ENCODE measurements at regions not wholly inside any gene's neighbourhood (a gene's known extent, or its start where the extent isn't known, plus 50 kb on each side); places are given as distances from the start of the nearest gene placed in this dataset.

DNA sequence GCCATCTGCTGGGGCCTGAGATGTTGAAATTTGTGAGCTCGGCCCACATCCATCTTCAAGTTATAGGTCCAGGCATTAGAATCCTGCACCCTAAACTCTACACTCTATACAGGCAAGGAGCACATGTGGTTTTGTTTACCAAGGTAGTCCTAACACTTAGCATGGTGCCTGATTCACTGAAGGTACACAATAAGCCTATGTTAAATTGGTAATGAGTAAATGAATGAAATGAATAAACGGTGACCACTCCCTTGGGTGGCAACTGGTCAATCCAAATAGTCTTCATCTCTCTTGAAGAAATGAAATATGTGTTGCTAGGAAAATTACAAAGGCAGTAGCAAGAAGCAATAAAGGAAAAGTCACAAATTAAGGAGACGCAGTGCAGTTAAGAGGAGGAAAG is 359.3 kb upstream of the UBE2E2 start:
- POLR2A ChIA-PET: no interaction called here

GRCh38 chr3:22846566-22846965 is 356.6 kb upstream of the UBE2E2 start:
- H4K20me1 ChIP-seq (replicated peaks; ENCODE audit: control insufficient read depth, insufficient read depth, low read length): no peaks in the 10 kb centered on the region
- CTCF ChIA-PET (ENCODE audit: low intra/inter-chr PET ratio): no interaction called here
- FAIRE-seq (no peak), DNase-seq (ENCODE audit: extremely low read depth in 1 of 4, low spot score in 3 of 4) (no peak), ATAC-seq (no peak)
- POLR2A ChIA-PET: no interaction called here
- BruUV-seq (replicated peaks): no TSS peak
- H2AFZ ChIP-seq (ENCODE audit: low read depth, low read length): no peak overlapping the region
- no peak overlapping the region for H3K9ac ChIP-seq (ENCODE audit: insufficient read depth in 1 of 2, low read depth in 2 of 2, low read length in 2 of 2)
- H3K4me3 ChIP-seq: no peak overlapping the region
- intact Hi-C loops (cut with micrococcal nuclease) (no loop called here), in situ Hi-C loops (cut with MboI) (no loop called here)
- under 1% methylated on average over 5 of the region's 5 CpGs for WGBS (ENCODE audit: insufficient coverage, low coverage, missing lambda C conversion rate)
- no peaks in the 10 kb centered on the region for H3K36me3 ChIP-seq (ENCODE audit: control insufficient read depth, insufficient read depth, low read length)
- no peak overlapping the region for H3K4me2 ChIP-seq (ENCODE audit: insufficient read depth, low read length)
- no peaks in the 10 kb centered on the region for H3K9me1 ChIP-seq (ENCODE audit: control insufficient read depth, insufficient read depth, low read length)
- H3K9me3 ChIP-seq (replicated peaks; ENCODE audit: control insufficient read depth, insufficient read depth, low read depth, low read length): no peaks in the 10 kb centered on the region; the same call in 1 of the 2 replicates
- no peaks in the 10 kb centered on the region for H3K27me3 ChIP-seq (ENCODE audit: control insufficient read depth in 2 of 2, insufficient read depth in 2 of 2, low read length in 2 of 2)
- H3K27ac ChIP-seq (ENCODE audit: extremely low read depth, low read depth, low read length): no peak overlapping the region
- no peaks in the 10 kb centered on the region for H3K4me1 ChIP-seq (replicated peaks in 1 of 2; ENCODE audit: control insufficient read depth in 2 of 2, insufficient read depth in 2 of 2, low read length in 2 of 2)
- no peaks in the 10 kb centered on the region for H3K79me2 ChIP-seq (ENCODE audit: control insufficient read depth, insufficient read depth, low read length)
- TF ChIP-seq, protein P1, sequence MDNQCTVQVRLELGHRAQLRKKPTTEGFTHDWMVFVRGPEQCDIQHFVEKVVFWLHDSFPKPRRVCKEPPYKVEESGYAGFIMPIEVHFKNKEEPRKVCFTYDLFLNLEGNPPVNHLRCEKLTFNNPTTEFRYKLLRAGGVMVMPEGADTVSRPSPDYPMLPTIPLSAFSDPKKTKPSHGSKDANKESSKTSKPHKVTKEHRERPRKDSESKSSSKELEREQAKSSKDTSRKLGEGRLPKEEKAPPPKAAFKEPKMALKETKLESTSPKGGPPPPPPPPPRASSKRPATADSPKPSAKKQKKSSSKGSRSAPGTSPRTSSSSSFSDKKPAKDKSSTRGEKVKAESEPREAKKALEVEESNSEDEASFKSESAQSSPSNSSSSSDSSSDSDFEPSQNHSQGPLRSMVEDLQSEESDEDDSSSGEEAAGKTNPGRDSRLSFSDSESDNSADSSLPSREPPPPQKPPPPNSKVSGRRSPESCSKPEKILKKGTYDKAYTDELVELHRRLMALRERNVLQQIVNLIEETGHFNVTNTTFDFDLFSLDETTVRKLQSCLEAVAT (IDR thresholded peaks at IDR 0.05): no peak
- TF ChIP-seq NUFIP1 (IDR thresholded peaks at IDR 0.05; ENCODE audit: partially characterized antibody) (no peak), NKRF (IDR thresholded peaks at IDR 0.05; ENCODE audit: borderline replicate concordance) (no peak), RBM17 (IDR thresholded peaks at IDR 0.05; ENCODE audit: borderline replicate concordance, low read depth, low read length) (no peak), KDM4B (IDR thresholded peaks at IDR 0.05; ENCODE audit: borderline replicate concordance in 2 of 2, low read depth in 1 of 2) (no peak), L3MBTL2 (IDR thresholded peaks at IDR 0.05) (no peak), PCBP2 (IDR thresholded peaks at IDR 0.05; ENCODE audit: low read depth, low read length, poor library complexity, severe bottlenecking) (no peak), DIDO1 (tag; IDR thresholded peaks at IDR 0.05; ENCODE audit: low read depth) (no peak), ZNF644 (tag; IDR thresholded peaks at IDR 0.05; ENCODE audit: low read depth) (no peak), ZNF121 (CRISPR knock-in tag; conservative IDR thresholded peaks at IDR 0.05) (no peak)
- TF ChIP-seq, protein P2, sequence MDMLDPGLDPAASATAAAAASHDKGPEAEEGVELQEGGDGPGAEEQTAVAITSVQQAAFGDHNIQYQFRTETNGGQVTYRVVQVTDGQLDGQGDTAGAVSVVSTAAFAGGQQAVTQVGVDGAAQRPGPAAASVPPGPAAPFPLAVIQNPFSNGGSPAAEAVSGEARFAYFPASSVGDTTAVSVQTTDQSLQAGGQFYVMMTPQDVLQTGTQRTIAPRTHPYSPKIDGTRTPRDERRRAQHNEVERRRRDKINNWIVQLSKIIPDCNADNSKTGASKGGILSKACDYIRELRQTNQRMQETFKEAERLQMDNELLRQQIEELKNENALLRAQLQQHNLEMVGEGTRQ (CRISPR knock-in tag; IDR thresholded peaks at IDR 0.05): no peak

More for the DNA sequence above, 359.3 kb upstream of the UBE2E2 start:
- H4K20me1 ChIP-seq (replicated peaks; ENCODE audit: control insufficient read depth, insufficient read depth, low read length): no peaks in the 10 kb centered on the region
- H3K9me1 ChIP-seq (ENCODE audit: control insufficient read depth, insufficient read depth, low read length): no peaks in the 10 kb centered on the region
- no peak overlapping the region for H3K4me2 ChIP-seq (ENCODE audit: insufficient read depth, low read length)
- FAIRE-seq: no peak
- H3K4me1 ChIP-seq (replicated peaks in 1 of 2; ENCODE audit: control insufficient read depth in 2 of 2, insufficient read depth in 2 of 2, low read length in 2 of 2): no peaks in the 10 kb centered on the region
- no peak overlapping the region for H3K9ac ChIP-seq (ENCODE audit: insufficient read depth in 1 of 2, low read depth in 2 of 2, low read length in 2 of 2)
- H3K79me2 ChIP-seq (ENCODE audit: control insufficient read depth, insufficient read depth, low read length): no peaks in the 10 kb centered on the region
- no peak for DNase-seq (ENCODE audit: extremely low read depth in 1 of 4, low spot score in 3 of 4)
- no TSS peak for BruUV-seq (replicated peaks)
- no peak overlapping the region for H3K27ac ChIP-seq (ENCODE audit: extremely low read depth, low read depth, low read length)
- no peaks in the 10 kb centered on the region for H3K27me3 ChIP-seq (ENCODE audit: control insufficient read depth in 2 of 2, insufficient read depth in 2 of 2, low read length in 2 of 2)
- H3K36me3 ChIP-seq (ENCODE audit: control insufficient read depth, insufficient read depth, low read length): no peaks in the 10 kb centered on the region
- peaks cover 2% of the 10 kb centered on the region; the same call in 1 of the 2 replicates for H3K9me3 ChIP-seq (replicated peaks; ENCODE audit: control insufficient read depth, insufficient read depth, low read depth, low read length)
- no peak for ATAC-seq
- no peak overlapping the region for H3K4me3 ChIP-seq
- CTCF ChIA-PET (ENCODE audit: low intra/inter-chr PET ratio): no interaction called here
- no peak overlapping the region for H2AFZ ChIP-seq (ENCODE audit: low read depth, low read length)
- 2% methylated on average over 3 of the region's 3 CpGs for WGBS (ENCODE audit: insufficient coverage, low coverage, missing lambda C conversion rate)
- intact Hi-C loops (cut with micrococcal nuclease): no loop called here
- no peak for TF ChIP-seq GATAD2A (IDR thresholded peaks at IDR 0.05)
- in situ Hi-C loops (cut with MboI): no loop called here
